Gastroesophageal sphincter (tissue), 4 donors: ENCODE measurements at regions not wholly inside any gene's neighbourhood (a gene's known extent, or its start where the extent isn't known, plus 50 kb on each side); places are given as distances from the start of the nearest gene placed in this dataset.
"Not testable (repeated sequence)": the region's sequence is repeated elsewhere in the genome, so short reads cannot be mapped to it uniquely, and the experiment has no call there.

ENCODE experiments used
- ATAC-seq: fragments of 150-250 bp; one replicate; pipeline ENCODE4 v1.9.1; 2016; ENCODE audit warnings: mild to moderate bottlenecking, moderate library complexity
- H3K27ac ChIP-seq, 4 donors: fragments of 200-600 bp; sonication (generic) in 3 of 4; 1 replicate in 3 of 4; 2 replicates in 1 of 4; pipeline ENCODE4 v1.5.1; 2016 to 2019
- H3K27me3 ChIP-seq: fragments of 200-600 bp; sonication (generic); one replicate; pipeline ENCODE4 v1.5.1; 2019
- H3K36me3 ChIP-seq, 2 donors: fragments of 200-600 bp; sonication (generic); one replicate each; pipeline ENCODE4 v1.5.1; 2019; ENCODE audit warnings: control low read depth in 1 of 2
- H3K4me1 ChIP-seq, 3 donors: fragments of 200-600 bp; sonication (generic); 1 replicate in 2 of 3; 2 replicates in 1 of 3; pipeline ENCODE4 v1.5.1; 2016 to 2019; ENCODE audit warnings: control low read depth in 2 of 3
- H3K4me3 ChIP-seq, 2 donors: fragments of 200-600 bp; sonication (generic); one replicate each; pipeline ENCODE4 v1.5.1; 2019; ENCODE audit warnings: mild to moderate bottlenecking in 1 of 2, moderate library complexity in 1 of 2
- H3K9me3 ChIP-seq, 3 donors: fragments of 200-600 bp; sonication (generic); one replicate each; pipeline ENCODE4 v1.5.1; 2017 to 2019; ENCODE audit warnings: control low read depth in 2 of 3
- CTCF ChIP-seq, 4 experiments: fragments of 200-600 bp in 2 of 4; fragments of 450-650 bp in 2 of 4; sonication (generic) in 1 of 4; IDR thresholded peaks; one replicate each; pipeline ENCODE4 v1.5.1; 2017 to 2019; ENCODE audit warnings: antibody characterized with exemption in 4 of 4, mild to moderate bottlenecking in 2 of 4, moderate library complexity in 2 of 4
- EP300 ChIP-seq: sonication (generic); formaldehyde crosslinking; IDR thresholded peaks from one replicate; pipeline ENCODE4 v1.6.1; 2017; ENCODE audit warnings: antibody characterized with exemption, mild to moderate bottlenecking
- POLR2A ChIP-seq, 2 donors: fragments of 450-650 bp; IDR thresholded peaks; one replicate each; pipeline ENCODE4 v1.6.1; 2017; ENCODE audit warnings: antibody characterized with exemption in 2 of 2, mild to moderate bottlenecking in 2 of 2, moderate library complexity in 1 of 2
- POLR2AphosphoS5 ChIP-seq: sonication (generic); formaldehyde crosslinking; IDR thresholded peaks from one replicate; pipeline ENCODE4 v1.6.1; 2017; ENCODE audit warnings: antibody characterized with exemption
- WGBS, 2 donors: methylation state at CpG; one replicate each; pipeline ENCODE4 v1.1.5; 2018; ENCODE audit warnings: low coverage in 1 of 2; 5-methylcytosine and 5-hydroxymethylcytosine counted together

DNA sequence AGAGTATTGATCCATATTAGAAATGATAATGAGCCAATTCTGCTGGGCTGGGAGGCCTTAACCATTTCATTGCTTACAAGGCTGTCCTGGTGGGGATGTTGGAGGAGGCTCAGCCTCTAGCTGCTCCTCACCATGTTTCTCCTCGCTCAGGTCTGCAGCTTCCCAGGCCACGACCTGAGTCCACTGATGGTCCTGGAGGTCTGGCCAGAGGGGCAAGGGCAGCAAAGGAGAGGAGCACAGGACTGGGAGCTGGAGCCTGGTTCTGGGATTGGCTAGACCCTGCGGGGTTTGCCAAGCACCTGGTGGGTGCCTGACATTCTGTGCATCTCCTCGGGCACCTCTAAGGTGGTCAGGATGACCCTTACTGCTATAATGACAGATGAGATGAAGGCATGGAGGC lies 92.6 kb downstream of the KIF26A start:
- H3K4me3 ChIP-seq = no peak overlapping the region

GRCh38 chr14:104232070-104232484 lies 93.7 kb downstream of the KIF26A start:
- Histone ChIP-seq H3K36me3 (no peaks in the 10 kb centered on the region), H3K27me3 (peaks cover 12% of the 10 kb centered on the region), H3K27ac (no peak overlapping the region), H3K9me3 (peaks cover 0 to 51% (median 0%) of the 10 kb centered on the region in 3 donors), H3K4me3 (no peak overlapping the region), H3K4me1 (no peaks in the 10 kb centered on the region)
- whole genome bisulfite sequencing, 2 donors = 60 to 72% methylated on average over 4 of the region's 4 CpGs
- ATAC-seq = no peak
- TF ChIP-seq CTCF (IDR thresholded peaks at IDR 0.05) = no peak
- no peak for TF ChIP-seq POLR2AphosphoS5
- TF ChIP-seq POLR2A (IDR thresholded peaks at IDR 0.05) = no peak
- TF ChIP-seq EP300 = no peak

More for the DNA sequence above, 92.6 kb downstream of the KIF26A start:
- no CpG with 5 or more reads among the region's 4 CpGs for WGBS, 2 donors
- Histone ChIP-seq H3K9me3 (peaks cover 0 to 47% (median 0%) of the 10 kb centered on the region in 3 donors), H3K36me3 (no peaks in the 10 kb centered on the region), H3K27ac (no peak overlapping the region), H3K27me3 (peaks cover 6% of the 10 kb centered on the region), H3K4me1 (no peaks in the 10 kb centered on the region)
- no peak for ATAC-seq
- TF ChIP-seq POLR2A (IDR thresholded peaks at IDR 0.05) = no peak
- no peak for TF ChIP-seq EP300
- TF ChIP-seq POLR2AphosphoS5 = no peak
- TF ChIP-seq CTCF (IDR thresholded peaks at IDR 0.05) = no peak

GRCh38 chr14:104234007-104234786 lies 95.8 kb downstream of the KIF26A start:
- not testable (repeated sequence) for H3K4me3 ChIP-seq, H3K4me1 ChIP-seq, ATAC-seq, H3K27ac ChIP-seq, H3K36me3 ChIP-seq
- 100% methylated on average over 2 of the region's 3 CpGs; no CpG with 5 or more reads in 1 of the 2 donors for WGBS, 2 donors
- Histone ChIP-seq H3K27me3 (peaks cover 22% of the 10 kb centered on the region), H3K9me3 (peaks cover 0 to 47% (median 0%) of the 10 kb centered on the region in 3 donors)

DNA sequence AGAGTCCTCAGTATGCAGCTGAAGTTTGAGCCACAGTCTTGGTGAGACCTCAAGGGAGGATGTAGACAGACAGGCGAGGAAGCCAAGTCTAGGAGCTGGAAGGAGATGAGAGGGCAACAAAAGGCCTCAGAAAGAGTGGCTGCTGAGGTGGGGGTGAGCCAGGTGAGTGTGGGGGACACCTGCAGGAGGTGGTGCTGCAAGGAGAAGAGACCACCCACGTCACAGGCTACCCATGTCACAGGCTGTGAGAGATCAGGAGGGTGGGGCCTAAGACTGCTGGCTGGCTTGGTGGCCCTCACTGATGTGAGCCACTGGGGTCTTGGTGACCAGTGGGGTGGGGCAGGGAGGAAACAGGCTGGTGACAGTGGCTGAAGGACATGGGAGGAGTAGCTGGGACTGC lies 97.3 kb downstream of the KIF26A start:
- 50% methylated on average over 2 of the region's 2 CpGs; no CpG with 5 or more reads in 1 of the 2 donors for WGBS, 2 donors
- TF ChIP-seq CTCF (IDR thresholded peaks at IDR 0.05) = no peak
- TF ChIP-seq EP300 = no peak
- no peak for TF ChIP-seq POLR2AphosphoS5
- TF ChIP-seq POLR2A (IDR thresholded peaks at IDR 0.05) = no peak
- ATAC-seq = no peak

DNA sequence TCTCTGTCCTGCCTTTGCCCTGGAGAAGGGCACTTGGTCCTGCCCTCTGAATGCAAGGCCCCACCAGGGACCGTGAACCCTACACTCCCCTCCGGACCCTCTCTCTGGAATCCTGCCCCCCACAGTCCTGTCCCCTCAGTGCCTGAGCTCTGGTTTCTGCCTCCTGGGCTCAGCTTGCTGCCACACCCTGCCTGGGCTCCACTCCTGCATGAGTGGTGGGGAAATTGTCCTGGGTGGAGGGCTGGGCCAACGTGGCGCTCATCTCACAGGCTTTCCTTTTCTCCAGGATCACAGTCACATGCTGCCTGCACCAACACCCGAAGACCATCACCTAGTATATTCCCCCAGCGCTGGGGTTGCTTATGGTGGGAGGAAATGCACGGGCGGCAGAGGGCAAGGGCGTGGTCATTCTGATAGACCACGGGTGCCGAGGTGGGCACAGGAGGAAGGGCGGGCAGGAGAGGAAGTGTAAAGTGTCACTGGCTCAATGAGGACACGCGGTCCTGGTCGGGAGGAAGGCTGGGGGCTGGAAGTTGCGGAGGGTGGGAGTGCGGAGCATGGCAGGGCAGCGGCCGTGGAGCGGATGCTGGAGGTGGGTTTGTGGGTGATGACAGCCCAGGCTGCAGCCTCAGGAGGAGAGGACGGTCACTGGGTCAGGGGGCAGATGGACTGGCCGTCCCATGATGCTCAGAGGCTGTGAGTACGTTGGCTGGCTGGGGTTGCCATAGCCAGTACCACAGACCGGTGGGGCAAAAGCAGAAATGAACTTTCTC lies 99.5 kb downstream of the KIF26A start:
- TF ChIP-seq POLR2A (IDR thresholded peaks at IDR 0.05) = no peak
- no peak for TF ChIP-seq EP300
- TF ChIP-seq POLR2AphosphoS5 = no peak
- no peak for TF ChIP-seq CTCF (IDR thresholded peaks at IDR 0.05)
- no peaks in the 10 kb centered on the region for H3K4me1 ChIP-seq
- WGBS, 2 donors = 94 to 100% methylated on average over 8 to 14 of the region's 24 CpGs
- peaks cover 0 to 42% (median 0%) of the 10 kb centered on the region in 3 donors for H3K9me3 ChIP-seq
- no peaks in the 10 kb centered on the region for H3K36me3 ChIP-seq
- H3K4me3 ChIP-seq = no peak overlapping the region
- H3K27me3 ChIP-seq = peaks cover 29% of the 10 kb centered on the region
- ATAC-seq = no peak
- no peak overlapping the region for H3K27ac ChIP-seq

More for the DNA sequence above, 97.3 kb downstream of the KIF26A start:
- H3K27me3 ChIP-seq = peaks cover 29% of the 10 kb centered on the region
- no peak overlapping the region for H3K4me3 ChIP-seq
- peaks cover 0 to 47% (median 0%) of the 10 kb centered on the region in 3 donors for H3K9me3 ChIP-seq
- H3K36me3 ChIP-seq = no peaks in the 10 kb centered on the region
- H3K4me1 ChIP-seq = no peaks in the 10 kb centered on the region
- no peak overlapping the region for H3K27ac ChIP-seq
